Tibial nerve (tissue), 4 donors: ENCODE measurements at regions not wholly inside any gene's neighbourhood (a gene's known extent, or its start where the extent isn't known, plus 50 kb on each side); places are given as distances from the start of the nearest gene placed in this dataset.

Experiments used
- DNase-seq, 2 donors: peaks; one replicate each; pipeline ENCODE4 v3.0.0-alpha.2; 2019; ENCODE audit warnings: low spot score in 2 of 2
- H3K27ac ChIP-seq, 4 donors: fragments of 200-600 bp; sonication (generic) in 3 of 4; one replicate each; pipeline ENCODE4 v1.5.1; 2017 to 2019; ENCODE audit warnings: mild to moderate bottlenecking in 1 of 4
- H3K27me3 ChIP-seq, 2 donors: fragments of 200-600 bp; sonication (generic) in 1 of 2; one replicate each; pipeline versions ENCODE4 v1.5.1 to v1.6.0; 2017 to 2019
- H3K36me3 ChIP-seq, 3 donors: fragments of 200-600 bp; sonication (generic); one replicate each; pipeline ENCODE4 v1.5.1; 2018 to 2019
- H3K4me1 ChIP-seq, 4 donors: fragments of 200-600 bp; sonication (generic) in 3 of 4; one replicate each; pipeline ENCODE4 v1.5.1; 2017 to 2019
- H3K4me3 ChIP-seq, 4 donors: fragments of 200-600 bp; sonication (generic) in 3 of 4; one replicate each; pipeline ENCODE4 v1.5.1; 2017 to 2019; ENCODE audit warnings: mild to moderate bottlenecking in 1 of 4, moderate library complexity in 1 of 4
- H3K9me3 ChIP-seq, 4 donors: fragments of 200-600 bp; sonication (generic) in 3 of 4; one replicate each; pipeline ENCODE4 v1.5.1; 2017 to 2019
- CTCF ChIP-seq, 5 experiments: fragments of 200-600 bp in 3 of 5; fragments of 450-650 bp in 2 of 5; sonication (generic) in 3 of 5; IDR thresholded peaks; one replicate each; pipeline ENCODE4 v1.5.1; 2016 to 2019; ENCODE audit warnings: antibody characterized with exemption in 5 of 5, mild to moderate bottlenecking in 3 of 5, moderate library complexity in 2 of 5
- EP300 ChIP-seq, 2 donors: sonication (generic); formaldehyde crosslinking; IDR thresholded peaks; one replicate each; pipeline ENCODE4 v1.6.1; 2017; ENCODE audit warnings: antibody characterized with exemption in 2 of 2, mild to moderate bottlenecking in 1 of 2
- POLR2A ChIP-seq, 2 donors: fragments of 450-650 bp; IDR thresholded peaks; one replicate each; pipeline ENCODE4 v1.6.1; 2017; ENCODE audit warnings: antibody characterized with exemption in 2 of 2, mild to moderate bottlenecking in 2 of 2, moderate library complexity in 2 of 2
- WGBS, 2 donors: methylation state at CpG; one replicate each; pipeline ENCODE4 v1.1.5; 2018; 5-methylcytosine and 5-hydroxymethylcytosine counted together

- WGBS, 2 donors: 29 to 31% methylated on average over 6 of the region's 6 CpGs
- H3K27ac ChIP-seq: no peak overlapping the region
- H3K27me3 ChIP-seq: peaks cover 0 to 15% of the 10 kb centered on the region in 2 donors
- no peak overlapping the region for H3K4me3 ChIP-seq
- TF ChIP-seq EP300 (IDR thresholded peaks at IDR 0.05): no peak
- no peak for TF ChIP-seq CTCF (IDR thresholded peaks at IDR 0.05)
- TF ChIP-seq POLR2A (IDR thresholded peaks at IDR 0.05): no peak
- no peaks in the 10 kb centered on the region for H3K36me3 ChIP-seq
- DNase-seq: no peak
- H3K9me3 ChIP-seq: no peaks in the 10 kb centered on the region
- no peaks in the 10 kb centered on the region for H3K4me1 ChIP-seq
These were observed 50.4 kb upstream of the GRIP2 start for GRCh38 chr3:14590569-14590968.

- TF ChIP-seq POLR2A (IDR thresholded peaks at IDR 0.05) (no peak), CTCF (IDR thresholded peaks at IDR 0.05) (no peak), EP300 (IDR thresholded peaks at IDR 0.05) (no peak)
- no peaks in the 10 kb centered on the region for H3K4me1 ChIP-seq
- no peaks in the 10 kb centered on the region for H3K9me3 ChIP-seq
- 71 to 83% methylated on average over 5 to 9 of the region's 9 CpGs for WGBS, 2 donors
- H3K27ac ChIP-seq: no peak overlapping the region
- no peaks in the 10 kb centered on the region for H3K36me3 ChIP-seq
- no peak overlapping the region for H3K4me3 ChIP-seq
- peaks cover 0 to 6% of the 10 kb centered on the region in 2 donors for H3K27me3 ChIP-seq
- DNase-seq: no peak
These were observed 52.2 kb upstream of the GRIP2 start for GRCh38 chr3:14592390-14592789.

GRCh38 chr3:14592836-14593235, 52.7 kb upstream of the GRIP2 start:
- DNase-seq: no peak
- Histone ChIP-seq H3K4me3 (no peak overlapping the region), H3K4me1 (no peaks in the 10 kb centered on the region), H3K36me3 (no peaks in the 10 kb centered on the region), H3K27me3 (peaks cover 0 to 6% of the 10 kb centered on the region in 2 donors), H3K9me3 (no peaks in the 10 kb centered on the region), H3K27ac (no peak overlapping the region)
- WGBS, 2 donors: 76 to 86% methylated on average over 5 of the region's 5 CpGs
- no peak for TF ChIP-seq CTCF (IDR thresholded peaks at IDR 0.05)
- no peak for TF ChIP-seq POLR2A (IDR thresholded peaks at IDR 0.05)
- no peak for TF ChIP-seq EP300 (IDR thresholded peaks at IDR 0.05)

- Histone ChIP-seq H3K27me3 (peaks cover 0 to 6% of the 10 kb centered on the region in 2 donors), H3K4me3 (no peak overlapping the region), H3K4me1 (no peaks in the 10 kb centered on the region), H3K27ac (no peak overlapping the region), H3K9me3 (no peaks in the 10 kb centered on the region), H3K36me3 (no peaks in the 10 kb centered on the region)
- WGBS, 2 donors: 45% methylated on average over 8 of the region's 8 CpGs; no CpG with 5 or more reads in 1 of the 2 donors
- TF ChIP-seq EP300 (IDR thresholded peaks at IDR 0.05) (no peak), POLR2A (IDR thresholded peaks at IDR 0.05) (no peak), CTCF (IDR thresholded peaks at IDR 0.05) (no peak)
- DNase-seq: no peak
These were observed 54.1 kb upstream of the GRIP2 start for GRCh38 chr3:14594234-14594633.

GRCh38 chr3:14595561-14595960, 55.4 kb upstream of the GRIP2 start:
- TF ChIP-seq EP300 (IDR thresholded peaks at IDR 0.05): no peak
- TF ChIP-seq POLR2A (IDR thresholded peaks at IDR 0.05): no peak
- TF ChIP-seq CTCF (IDR thresholded peaks at IDR 0.05): no peak
- Histone ChIP-seq H3K4me3 (no peak overlapping the region), H3K4me1 (no peaks in the 10 kb centered on the region), H3K36me3 (no peaks in the 10 kb centered on the region), H3K27ac (no peak overlapping the region), H3K27me3 (peaks cover 0 to 14% of the 10 kb centered on the region in 2 donors), H3K9me3 (no peaks in the 10 kb centered on the region)
- DNase-seq: no peak
- 74 to 80% methylated on average over 8 of the region's 8 CpGs for WGBS, 2 donors
